ELR (cell line): ENCODE measurements at regions not wholly inside any gene's neighbourhood (a gene's known extent, or its start where the extent isn't known, plus 50 kb on each side); places are given as distances from the start of the nearest gene placed in this dataset.

ENCODE experiments used
- DNase-seq: peaks from one replicate; pipeline ENCODE4 v3.0.0-alpha.2; 2015; ENCODE audit warnings: low read depth

DNA sequence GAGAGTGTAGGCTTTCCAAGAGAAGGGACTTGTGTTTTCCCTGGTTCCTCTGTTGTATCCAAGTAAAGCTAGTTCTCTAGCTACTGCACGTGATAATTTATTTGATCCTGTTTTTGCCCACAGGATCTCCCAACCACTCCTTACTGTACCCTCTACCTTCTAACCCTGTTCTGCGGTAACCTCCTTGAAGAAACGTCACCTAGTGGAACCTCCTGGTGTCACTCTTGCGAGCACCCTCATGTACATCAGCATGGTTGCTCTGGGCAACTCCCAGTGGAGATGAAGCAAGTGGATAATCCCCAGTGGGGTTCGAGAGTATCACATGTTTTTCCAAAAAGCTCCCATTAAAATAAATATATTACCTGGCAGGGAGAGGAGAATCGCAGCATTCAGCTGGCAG, 108.9 kb upstream of the CLMP start:
- no peak for DNase-seq

DNA sequence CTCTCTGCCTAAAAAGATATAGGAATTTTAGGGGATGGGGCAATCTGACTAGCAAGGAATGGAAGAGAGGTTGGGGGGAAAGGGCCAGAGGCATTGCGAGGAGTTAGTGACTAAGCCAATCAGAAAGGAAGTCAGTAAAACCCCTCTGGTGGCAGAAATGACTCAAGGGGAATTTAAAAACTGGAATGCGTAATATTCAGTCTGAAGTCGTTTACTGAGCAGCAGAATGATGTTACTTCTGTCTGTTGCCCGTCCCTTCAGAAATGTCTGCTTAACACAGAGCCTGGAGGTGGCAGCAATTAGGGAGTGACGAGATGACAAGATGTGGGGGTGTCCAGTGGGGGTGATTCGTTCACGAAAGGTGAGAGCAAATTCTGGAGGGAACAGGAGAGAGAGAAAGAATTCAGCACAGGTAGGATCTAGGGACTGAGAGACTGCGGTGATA, 107.7 kb upstream of the CLMP start:
- DNase-seq = peak; percentile 87

DNA sequence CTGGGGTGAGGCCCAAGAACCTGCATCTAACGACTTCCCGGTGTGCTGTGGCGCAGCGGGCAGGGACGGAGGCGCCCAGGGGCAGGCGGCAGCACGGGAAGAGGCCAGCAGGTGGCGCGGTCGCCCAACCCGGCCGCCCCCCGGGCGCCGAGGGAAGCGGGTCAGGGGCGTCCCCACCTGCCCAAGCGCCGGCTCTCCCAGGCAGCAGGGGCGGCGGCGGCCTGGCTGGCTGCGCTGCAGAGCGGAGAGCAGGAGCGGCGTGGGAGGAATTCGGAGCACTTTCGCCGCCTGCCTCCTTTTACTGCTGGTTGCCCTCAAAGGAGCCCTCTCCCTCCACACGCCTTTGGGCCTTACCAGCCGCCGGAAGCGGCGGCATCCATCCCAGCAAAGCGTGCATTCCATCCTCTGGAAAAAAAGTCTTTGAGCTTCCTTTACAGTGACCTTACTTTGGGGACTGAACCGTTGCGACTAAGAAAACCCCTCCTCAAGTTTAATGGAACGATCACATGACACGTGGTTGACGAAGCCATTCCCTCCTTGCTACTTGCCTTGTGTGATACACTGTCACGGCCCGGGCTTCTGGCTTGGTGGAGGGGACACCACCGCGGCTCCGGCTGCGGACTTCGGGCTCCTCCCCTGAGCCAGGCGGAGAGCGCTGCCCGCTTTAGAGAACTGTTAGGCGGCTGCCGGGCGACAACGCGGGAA, 106.8 kb upstream of the CLMP start:
- DNase-seq = peak; percentile 61

DNA sequence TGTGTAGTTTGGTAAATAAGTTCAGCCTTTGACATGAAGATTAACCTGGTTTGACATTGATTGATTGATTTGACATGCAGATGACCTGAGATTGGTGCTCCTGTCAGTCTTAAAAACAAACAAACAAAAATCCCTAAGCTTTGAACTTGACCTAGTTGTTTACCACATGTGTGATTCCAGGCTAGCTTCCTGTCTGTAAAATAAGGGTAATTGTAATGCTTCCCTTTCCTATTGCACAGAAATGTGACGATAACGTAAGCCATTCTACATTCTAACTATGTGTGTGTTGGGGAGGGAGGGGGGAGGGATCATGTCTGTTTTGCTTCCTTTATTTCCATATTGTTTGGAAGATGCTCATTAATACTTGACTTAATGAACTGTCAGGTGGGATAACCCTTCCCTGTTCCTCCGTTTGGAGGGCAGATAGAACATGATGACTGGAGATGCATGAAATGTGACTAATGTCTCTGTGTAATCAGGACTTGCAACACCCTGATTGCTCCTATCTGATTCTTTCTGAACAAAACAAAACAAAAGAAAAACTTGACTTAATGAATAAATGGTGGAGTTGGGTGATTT, 106.1 kb upstream of the CLMP start:
- DNase-seq = peak; percentile 68

DNA sequence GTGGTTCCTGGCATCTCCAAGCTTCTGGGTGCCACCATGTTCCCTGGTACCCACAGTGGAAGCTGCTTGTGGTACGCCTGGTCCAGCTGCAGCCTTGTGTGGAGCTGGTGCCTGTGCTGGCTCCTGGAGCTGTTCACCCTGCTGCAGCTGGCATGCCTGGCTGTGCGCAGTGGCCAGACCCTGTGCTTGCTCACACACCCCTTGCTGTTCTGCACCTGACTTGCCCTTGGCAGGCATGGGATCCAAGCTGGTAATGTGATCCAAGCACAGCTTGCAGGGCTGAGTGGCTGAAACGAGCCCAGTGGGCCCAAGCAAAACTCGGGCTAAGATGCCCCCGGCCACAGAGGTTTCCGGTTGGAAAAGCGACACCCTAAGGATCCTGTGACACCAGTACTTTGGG, 104.7 kb upstream of the CLMP start:
- no peak for DNase-seq

DNA sequence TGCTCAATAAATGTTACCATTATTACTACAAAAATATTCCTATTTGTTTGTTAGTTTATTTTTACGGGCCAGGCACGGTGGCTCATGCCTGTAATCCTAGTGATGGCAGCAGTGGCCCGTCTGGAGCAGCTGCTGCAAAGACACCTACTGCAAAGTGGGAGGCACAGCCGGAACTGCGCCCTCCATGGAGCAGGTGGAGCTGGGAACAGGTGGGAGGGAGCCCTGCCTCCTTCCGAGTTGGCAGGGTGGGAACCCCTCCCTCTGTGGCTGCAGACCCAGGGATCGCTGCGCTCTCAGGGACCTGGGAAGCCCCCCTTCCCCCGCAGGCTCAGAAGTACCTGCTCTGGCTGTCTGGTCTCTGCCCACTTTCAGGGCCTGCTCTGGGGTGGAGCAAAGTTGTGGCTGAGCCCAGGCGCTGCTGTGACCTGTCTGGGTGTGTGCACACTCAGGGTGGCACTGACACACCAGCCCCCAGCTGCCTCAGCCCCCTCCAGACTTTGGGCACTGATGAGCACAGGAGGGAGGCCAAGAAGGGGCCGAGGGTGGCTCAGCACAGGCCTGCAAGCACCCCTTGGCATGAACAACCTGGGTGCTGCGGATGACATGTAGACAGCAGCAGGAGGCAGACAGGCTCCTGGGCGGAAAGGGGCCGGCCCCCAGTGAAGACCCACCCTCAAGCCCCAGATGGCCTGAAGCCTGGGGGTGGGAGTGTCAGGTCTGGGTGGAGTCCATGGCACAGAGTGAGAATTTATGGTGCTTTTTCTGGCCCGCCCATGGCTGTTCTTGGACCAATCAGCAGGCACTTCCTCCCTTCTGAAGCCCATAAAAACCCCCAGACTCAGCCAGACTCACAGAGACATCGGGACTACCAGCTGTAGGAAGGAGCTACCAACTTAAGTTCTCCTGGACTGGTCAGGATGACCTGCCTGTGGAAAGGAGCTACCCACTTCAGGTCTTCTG, 103.7 kb upstream of the CLMP start:
- no peak for DNase-seq

GRCh38 chr11:123292647-123293046, 97.6 kb upstream of the CLMP start:
- no peak for DNase-seq

DNA sequence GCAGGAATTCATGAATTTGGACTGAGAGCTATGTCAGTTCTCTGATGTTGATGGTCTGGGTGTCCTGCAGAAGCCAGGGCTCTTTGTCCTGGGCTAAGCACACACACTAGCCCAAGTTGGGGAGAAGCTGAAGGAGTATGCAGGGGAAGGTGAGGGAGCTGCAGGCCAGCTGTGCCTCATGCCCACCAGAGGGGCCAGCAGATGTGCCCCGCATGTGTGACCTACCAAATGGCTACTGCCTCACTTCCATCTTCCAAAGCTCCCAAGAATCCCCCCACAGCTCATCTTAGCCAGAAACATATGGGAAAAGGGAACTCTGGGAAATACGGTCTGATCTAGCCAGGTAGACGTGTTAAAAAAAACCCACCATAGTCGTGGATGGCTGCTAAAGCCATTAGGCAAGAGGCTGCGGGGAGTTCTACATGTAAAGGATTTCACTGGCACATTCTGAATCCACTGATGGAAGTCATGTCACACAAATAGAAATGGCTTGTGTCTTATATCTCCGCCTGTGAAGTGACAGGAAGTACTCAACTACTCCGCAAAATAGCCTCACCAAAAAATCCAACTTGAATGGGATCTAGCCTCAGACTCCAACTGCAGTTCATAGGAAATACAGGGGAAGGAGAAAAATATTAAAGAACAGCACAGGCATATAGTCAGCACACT, 96.3 kb upstream of the CLMP start:
- no peak for DNase-seq

GRCh38 chr11:123286761-123287160, 91.7 kb upstream of the CLMP start:
- no peak for DNase-seq

- DNase-seq = no peak
Measured at GRCh38 chr11:123286255-123286654, 91.2 kb upstream of the CLMP start.

DNA sequence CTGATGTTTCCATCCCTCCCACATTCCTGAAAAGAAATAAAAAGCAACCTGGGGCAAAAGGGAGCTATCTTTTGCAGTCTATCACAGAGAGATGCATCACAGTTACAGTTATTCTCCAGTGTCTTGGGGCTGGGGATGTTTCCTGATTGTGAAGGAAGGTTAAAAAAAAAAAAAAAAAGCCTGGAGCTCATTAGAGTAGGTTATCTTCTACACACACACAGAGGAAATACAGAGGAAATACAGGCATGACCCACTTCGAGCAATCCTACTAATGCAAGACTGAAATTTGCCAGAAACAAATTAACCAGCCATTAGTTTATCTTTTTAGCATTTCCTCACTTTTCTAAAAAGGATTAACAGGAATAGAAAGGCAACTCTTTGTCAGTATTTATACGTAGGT, 89.4 kb upstream of the CLMP start:
- DNase-seq = no peak

DNA sequence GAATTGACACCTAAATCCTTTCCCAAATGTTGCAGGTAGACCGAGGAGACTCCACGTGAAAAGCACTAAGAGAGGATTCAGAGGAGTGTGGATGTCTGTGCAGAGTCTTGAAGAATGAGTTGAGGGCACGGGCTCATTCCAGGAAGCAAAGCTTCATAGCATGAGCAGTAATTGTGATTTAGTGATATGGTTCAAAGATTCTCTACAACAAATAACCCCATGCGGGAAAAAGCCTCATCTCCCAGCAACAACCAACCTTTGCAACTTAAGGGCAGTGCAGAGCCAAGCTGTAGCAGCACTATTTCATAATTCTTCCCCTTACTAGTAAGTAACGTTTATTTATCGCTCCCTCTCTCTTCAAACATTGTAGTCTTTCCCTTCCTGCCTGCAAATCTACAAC, 87.5 kb upstream of the CLMP start:
- DNase-seq = no peak

- no peak for DNase-seq
Measured at GRCh38 chr11:123273616-123274015, 78.6 kb upstream of the CLMP start.

- DNase-seq = no peak
Measured at GRCh38 chr11:123272565-123272964, 77.5 kb upstream of the CLMP start.

GRCh38 chr11:123268156-123268555, 73.1 kb upstream of the CLMP start:
- no peak for DNase-seq

DNA sequence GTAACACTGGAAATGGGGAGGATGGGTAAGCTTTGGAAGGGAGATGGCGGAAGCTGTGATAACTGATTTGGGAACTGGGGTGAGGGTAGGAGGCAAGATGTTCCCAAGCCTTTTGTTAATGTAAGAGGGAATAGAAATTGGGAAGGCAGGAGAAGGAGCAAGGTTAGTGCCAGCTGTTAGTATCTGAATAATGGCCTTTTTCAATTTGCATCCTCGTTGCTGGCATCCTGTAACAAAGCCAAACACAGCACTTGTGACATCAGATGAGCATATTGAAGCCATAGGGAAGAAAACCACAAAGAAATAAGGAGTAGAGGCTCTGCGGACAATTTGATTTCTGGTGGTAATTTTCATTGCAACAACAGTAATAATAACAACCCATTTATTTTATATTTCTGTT, 70.9 kb upstream of the CLMP start:
- DNase-seq = no peak

GRCh38 chr11:123264431-123264780, 69.4 kb upstream of the CLMP start:
- no peak for DNase-seq

- DNase-seq = peak; percentile 83
Measured at GRCh38 chr11:123261345-123262106, 66.5 kb upstream of the CLMP start.

DNA sequence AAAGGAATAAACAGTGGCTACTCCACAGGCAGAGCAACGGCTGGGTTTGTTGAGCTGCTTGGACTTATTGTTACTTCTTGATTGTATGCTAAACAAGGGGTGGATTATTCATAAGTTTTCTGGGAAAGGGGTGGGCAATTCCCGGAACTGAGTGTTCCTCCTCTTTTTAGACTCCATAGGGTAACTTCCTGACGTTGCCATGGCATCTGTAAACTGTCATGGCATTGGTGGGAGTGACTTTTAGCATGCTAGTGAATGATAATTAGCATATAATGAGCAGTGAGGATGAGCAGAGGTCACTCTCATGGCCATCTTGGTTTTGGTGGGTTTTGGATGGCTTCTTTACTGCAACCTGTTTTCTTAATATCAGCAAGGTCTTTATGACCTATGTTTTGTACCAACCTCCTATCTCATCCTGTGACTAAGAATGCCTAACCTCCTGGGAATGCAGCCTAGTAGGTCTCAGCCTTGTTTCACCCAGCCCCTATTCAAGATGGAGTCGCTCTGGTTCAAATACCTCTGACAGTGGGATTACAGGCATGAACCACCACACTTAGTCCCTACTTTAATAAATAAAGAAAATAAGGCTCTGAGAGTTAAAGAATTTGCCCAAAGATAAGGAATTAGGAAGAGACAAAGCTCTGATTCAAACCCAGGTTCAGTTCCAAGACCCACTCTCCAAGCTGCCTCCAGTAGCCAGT, 65.6 kb upstream of the CLMP start:
- DNase-seq = peak; percentile 31

GRCh38 chr11:123258877-123259276, 63.8 kb upstream of the CLMP start:
- DNase-seq = no peak

- DNase-seq = no peak
Measured at GRCh38 chr11:123257370-123257769, 62.3 kb upstream of the CLMP start.
